HG02973 (cell line): ENCODE measurements at regions not wholly inside any gene's neighbourhood (a gene's known extent, or its start where the extent isn't known, plus 50 kb on each side); places are given as distances from the start of the nearest gene placed in this dataset.

Source experiments
- ATAC-seq: cut with Tn5 transposase; IDR thresholded peaks from one replicate; pipeline ENCODE4 v1.9.1; 2021; ENCODE audit warnings: moderate library complexity; ENCODE audit not compliant: unreplicated experiment

DNA sequence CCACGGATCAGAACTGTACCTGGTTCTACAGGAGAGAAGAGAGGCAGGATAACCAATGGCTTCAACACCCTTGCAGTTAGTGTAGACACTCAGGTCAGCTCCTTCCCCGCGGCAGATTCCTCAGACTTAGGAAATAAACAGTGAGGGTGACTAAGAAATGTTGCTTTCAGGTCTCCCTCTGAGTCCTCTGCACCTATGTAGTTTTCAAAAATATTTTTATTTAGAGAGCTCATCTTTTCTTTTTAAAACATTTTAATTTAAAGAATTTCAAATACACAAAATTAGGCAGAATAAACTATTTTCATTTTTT, 195.2 kb downstream of the KLF12 start:
- ATAC-seq, result no peak

DNA sequence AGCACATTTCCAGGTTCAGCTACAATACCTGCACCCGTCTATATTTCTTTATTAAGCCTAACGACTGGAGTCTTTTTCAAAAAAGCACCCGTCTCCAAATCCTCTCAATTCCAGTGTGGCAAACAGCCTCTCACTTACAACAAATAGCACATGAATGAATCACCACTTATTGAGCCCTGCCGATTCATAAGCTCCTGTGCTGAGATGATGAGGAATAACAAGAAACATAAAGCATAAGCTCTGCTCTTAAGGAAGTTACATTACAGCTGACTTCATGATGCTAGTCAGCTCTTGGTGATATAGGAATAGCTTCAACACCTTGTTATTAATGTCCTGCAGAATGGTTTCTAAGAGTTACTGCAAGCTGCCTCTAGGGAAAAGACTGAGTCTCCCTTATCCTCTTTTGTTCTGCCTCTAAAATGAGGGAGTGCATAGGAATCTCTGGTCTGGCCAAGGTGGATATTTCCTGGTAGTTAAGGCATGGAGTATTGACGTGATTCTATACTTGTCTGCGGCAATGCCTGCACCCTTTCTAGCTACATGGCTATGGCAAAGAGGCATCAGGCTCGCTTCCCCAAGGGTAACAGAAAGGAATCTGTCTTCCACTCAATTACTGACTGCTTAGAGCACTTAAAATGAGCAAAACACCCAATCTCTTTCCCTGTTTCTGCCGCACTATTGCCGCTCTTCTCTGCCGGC, 195.7 kb downstream of the KLF12 start:
- no peak for ATAC-seq

DNA sequence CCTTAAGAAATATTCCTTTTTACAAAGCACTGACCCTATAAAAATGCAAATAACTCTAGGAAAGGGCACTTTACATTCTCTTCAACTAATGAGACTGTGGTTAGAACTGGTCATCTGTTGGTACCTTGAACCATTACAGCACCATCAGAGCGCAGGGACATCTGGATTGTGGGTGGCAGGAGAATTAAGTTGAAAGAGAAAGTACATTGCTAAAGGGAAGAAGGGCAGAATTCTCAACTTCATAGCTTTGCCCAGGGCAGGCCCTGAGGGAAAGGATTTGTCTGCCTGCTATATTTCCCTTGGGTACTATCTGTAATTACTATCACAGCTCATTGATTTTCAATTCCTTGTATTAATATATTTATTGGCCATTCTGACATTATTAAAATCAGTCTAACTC, 196.8 kb downstream of the KLF12 start:
- no peak for ATAC-seq

DNA sequence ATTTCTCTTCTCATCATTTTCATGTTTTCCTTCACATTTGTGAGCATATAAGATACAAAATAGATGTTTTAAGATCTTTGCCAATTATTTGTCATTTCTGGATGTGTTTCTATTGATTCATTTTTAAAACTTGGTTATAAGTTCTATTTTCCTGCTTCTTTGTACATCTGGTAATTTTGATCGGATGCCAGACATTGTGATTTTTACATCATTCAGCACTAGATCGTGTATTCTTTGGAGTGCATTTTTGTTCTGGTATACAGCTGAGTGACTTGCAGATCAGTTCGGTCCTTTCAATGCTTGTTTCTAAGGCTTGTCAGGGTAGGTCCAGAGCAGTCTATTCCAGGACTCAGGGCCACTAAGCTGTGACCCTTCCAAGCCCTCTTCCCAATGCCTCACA, 198.2 kb downstream of the KLF12 start:
- ATAC-seq, result no peak

DNA sequence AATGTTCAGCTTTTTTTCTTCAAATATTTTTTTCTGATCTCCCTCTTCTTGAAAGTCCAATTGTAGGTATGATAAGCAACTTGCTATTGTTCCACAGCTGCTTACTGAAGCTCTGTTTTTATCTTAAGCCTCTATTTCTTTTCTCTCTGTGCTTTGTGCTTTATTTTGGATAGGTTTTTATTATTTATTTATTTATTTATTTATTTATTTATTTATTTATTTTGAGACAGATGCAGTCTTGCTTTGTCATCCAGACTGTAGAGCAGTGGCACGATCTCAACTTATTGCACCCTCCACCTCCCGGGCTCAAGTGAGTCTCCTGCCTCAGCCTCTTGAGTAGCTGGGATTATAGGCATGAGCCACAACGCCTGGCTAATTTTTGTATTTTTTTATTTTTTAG, 199.4 kb downstream of the KLF12 start:
- ATAC-seq, result no peak

DNA sequence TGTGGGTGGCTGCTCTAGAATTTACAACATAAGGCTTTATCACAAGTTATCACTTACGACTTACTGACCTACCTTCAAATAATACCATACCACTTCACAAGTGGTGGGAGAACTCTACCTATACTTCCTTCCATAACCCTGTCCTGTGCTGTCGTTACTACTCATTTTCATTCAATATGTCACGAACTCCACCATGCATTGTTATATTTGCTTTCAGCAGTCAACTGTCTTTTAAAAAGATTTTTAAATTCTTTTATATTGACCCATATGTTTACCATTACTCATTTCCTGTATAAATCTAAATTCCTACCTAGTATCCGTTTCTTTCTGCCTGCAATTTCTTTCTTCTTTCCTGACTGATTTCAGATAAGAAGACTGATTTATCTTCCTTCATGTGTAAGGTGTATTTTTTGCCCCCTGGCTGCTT, 200.0 kb downstream of the KLF12 start:
- ATAC-seq, result no peak

DNA sequence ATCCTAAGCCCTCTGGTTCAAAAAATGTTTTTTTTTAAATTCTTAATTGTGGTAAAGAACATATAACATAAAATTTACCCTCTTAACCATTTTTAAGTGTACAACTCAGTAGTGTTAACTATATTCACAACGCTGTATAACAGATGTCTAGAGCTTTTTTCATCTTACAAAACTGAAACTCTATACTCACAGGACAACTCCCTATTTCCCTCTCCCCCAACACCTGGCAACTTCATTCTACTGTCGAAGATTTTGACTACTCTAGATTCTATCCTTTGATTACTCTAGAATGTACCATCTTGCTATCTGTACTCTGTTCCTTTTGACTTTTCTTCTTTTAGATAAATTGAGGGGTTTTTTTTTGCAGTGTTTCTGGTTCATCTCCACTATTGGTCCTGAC, 200.4 kb downstream of the KLF12 start:
- ATAC-seq, result no peak

DNA sequence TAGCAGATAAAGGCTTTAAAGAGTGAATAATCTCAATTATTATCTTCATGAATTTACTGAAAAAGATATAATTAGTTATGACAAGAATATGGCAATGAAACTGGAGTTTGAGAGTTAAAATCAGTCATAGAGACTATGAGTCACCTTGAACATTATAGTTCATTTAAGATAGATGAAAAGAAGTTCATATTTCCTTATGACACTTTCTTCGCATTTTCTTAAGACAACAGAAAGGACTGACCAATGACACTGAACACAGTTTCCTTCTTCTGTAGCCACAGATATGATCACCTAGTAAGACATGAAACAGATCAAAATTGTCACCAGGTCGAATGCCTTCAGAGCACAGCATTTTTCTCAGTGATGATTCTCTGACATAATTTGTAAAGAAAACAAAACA, 202.1 kb downstream of the KLF12 start:
- no peak for ATAC-seq

DNA sequence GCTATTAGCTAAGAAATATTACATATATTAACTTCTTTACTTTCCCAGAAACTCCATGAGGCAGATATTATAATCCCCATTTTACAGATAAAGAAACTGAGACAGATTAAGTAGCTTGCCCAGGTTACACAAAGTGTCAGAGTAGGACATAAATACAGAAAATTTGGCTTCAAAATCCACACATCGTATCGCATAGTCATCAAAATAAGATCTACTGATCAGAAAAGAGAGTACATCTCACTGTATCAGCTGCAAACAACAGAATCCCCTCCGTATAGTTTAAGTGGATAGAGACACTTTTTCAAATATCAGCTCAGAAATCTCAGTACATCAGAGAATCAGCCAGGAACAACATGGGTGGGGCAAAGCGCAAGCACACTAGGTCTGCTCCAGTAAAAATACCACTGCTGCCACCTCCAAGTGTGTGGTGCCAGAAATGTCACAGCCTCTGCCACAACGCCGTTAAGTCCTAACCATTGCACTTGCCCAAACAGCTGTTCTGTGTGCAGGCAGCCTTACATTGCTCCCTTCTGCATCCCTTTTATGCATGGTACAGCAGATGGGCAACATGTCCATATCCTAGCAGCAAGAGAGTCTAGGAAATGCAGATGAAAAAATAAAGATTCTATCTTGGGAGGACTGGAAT, 204.8 kb downstream of the KLF12 start:
- ATAC-seq, result no peak

DNA sequence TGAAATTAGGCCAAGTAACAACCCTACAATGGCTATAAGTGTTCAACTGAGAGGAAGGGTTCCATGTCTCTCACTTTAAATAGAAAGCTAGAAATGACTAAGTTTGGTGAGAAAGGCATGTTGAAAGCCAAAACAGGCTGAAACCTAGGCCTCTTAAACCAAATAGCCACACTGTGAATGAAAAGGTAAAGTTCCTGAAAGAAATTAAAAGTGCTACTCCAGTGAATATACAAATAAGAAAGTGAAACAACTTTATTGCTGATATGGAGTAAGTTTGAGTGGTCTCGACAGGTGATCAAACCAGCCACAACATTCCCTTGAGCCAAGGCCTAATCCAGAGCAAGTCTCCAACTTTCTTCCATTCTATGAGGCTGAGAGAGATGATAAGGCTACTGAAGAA, 209.6 kb downstream of the KLF12 start:
- ATAC-seq, result peak; percentile 95

DNA sequence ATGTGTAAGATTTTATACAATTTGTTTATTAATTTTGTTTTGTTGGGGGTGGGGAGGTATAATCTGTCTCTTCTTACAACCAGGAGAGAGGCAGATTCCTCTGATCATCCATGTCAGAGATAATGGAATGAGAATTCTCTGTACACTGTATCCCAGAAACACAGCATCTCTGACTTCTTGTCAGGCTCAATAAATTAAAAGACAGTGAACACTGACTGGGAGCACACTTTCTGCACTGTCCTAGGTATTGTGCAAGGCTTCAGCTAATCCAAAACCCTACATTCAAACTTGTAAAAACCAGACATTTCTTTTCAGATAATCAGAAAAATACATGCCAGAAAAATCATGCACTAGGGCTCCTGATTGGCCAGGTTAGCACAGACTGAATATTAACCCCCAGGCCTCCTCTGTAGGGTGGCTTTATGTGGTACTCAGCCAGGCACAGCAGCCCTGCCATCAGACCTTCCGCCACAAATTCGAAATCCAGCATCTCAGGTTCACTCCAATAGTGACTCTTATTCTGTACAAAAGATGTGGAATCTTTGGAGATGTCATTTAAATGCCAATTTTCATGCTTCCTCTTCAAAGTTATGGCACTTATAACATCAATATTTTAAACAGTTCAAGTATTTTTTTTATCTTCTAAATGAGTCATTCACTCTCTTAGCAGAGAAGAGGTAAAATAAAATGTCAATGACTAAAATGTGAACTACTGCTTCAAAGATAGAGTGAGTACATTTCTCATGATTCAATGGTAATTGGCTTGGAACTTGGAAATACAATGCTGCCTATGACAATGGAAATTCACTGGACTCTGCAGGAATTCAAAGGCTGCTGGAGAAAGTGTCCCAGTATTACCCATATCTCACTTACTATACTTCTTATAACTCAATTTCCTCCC, 211.5 kb downstream of the KLF12 start:
- ATAC-seq, result no peak

DNA sequence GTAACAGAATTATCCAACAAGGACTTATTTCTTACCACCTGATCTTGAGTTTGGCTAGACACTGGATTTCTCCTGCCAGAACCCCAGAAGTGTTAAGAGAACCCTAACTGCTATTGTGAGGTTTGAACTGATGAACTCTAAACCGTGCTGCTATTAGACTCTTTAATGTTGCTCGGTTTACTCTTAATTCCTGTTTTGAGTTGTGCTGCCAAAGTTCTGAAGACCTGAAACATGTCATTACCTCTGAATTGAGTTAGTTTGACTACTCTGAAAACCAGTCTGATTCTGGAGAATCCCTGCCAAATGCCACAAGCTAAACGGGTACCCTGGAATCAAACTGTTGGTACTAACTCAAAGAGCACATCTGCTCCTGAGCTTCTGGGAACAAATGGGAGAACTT, 215.5 kb downstream of the KLF12 start:
- no peak for ATAC-seq

DNA sequence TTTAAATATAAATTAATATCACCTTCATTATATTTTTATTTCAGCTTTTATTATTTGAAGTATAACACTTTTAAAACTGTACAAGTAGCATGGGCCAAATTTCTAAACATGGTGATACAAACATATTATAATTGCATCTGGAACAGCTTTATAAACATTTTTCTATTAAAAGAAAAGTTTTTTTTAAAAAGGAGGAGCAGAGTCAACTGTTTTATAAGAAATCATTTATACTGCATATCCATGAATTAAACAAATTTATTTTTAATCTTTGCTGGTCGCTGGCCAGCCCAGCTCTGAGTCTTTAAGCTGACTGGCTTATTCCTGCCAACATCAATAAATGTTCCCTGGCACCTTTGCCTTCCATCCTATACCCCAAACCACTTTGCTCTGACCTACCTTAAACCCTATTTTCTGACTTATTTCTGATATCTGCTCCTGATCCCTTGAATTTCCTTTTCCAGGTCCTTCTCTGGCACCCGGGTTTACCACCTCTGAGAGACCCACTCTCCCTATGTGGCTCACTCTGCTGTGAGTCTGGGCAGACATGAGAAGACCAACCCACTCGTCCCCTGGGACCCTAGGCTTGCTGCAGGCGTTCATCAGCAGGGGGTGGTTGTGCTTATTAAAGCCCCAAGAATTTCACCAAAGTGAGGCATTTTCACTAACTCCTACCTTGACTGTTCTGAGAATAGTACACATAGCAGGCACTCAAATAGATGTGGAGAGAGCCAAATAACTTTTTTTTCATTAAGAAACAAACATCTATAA, 220.3 kb downstream of the KLF12 start:
- ATAC-seq, result no peak

DNA sequence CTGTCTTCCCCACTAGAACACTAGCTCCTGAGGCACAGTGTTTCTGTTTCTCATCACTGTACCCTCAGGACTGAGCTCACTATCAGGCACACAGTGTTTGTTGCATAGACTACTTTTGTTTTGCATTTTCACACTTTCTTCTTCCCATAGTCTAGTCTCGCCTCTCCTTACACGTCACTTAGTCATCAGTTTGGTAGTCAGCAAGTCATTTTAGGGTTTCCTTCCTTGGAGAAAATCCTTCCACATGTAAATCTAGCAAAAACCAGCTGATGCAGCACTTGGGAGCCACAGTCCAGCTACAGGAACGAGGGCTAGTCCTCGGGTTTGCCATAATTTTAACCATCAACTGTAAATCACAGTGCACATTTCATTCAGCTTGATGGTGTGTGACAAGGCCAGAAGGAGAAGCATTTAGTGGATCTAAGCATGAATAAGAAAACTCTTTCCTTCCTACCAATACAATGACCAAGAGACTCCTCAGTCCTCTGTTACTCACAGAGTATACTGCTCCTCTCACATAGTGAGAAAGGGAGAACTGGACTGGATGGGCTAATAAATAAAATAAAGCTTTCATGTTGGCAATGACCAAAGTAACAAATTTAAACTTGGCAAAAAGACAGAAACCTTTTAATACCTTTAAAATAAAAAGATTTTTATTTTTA, 221.0 kb downstream of the KLF12 start:
- no peak for ATAC-seq

DNA sequence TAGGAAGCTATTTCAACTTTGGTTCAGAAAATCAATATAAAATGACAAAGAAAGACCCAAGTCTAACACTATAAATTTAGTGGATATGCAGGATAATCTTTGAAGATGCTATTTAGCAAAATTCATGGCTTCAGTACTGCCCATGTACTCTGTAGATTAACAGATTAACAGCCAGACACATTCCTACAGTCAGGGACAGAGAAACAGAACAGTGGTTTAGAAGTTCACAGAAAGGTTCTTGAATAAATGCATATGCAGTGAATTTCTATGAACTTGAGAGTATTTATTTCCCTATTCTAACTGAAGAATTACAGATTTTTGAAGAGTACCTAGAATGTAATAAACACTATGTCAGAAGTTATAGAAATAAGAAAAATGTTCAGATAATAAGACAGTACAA, 222.8 kb downstream of the KLF12 start:
- no peak for ATAC-seq

DNA sequence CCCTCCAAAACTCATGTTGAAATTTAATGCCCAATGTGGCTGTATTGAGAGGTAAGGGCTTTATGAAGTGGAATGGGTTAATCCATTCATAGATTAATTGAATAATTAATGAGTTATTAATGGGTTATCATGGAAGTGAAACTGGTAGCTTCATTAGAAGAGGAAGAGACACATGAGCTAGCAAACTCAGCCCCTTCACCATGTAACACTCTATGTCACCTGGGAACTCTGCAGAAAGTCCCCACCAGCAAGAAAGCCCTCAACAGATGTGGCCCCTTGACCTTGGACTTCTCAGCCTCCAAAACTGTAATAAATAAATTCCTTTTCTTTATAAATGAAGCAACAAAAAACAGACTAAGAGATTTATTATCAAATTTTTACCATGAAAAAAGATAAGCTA, 223.5 kb downstream of the KLF12 start:
- ATAC-seq, result no peak

DNA sequence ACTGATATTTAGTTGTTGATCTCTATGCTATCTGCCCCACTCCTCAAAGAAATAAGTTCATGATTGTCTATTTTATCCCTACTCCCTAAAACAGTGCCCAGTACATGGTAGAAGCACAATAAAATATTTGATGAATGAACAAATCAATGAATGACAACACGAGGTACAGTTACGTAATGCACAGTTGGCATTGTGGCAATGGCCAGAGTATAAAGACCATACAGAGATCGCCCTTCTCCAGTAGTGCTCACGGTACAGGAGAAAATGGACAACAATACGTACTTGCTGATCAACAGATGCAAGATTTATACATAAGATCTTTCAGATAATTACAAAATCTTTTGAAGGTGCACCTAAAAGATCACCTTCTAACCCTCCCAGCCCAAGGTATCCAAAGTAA, 225.4 kb downstream of the KLF12 start:
- no peak for ATAC-seq

DNA sequence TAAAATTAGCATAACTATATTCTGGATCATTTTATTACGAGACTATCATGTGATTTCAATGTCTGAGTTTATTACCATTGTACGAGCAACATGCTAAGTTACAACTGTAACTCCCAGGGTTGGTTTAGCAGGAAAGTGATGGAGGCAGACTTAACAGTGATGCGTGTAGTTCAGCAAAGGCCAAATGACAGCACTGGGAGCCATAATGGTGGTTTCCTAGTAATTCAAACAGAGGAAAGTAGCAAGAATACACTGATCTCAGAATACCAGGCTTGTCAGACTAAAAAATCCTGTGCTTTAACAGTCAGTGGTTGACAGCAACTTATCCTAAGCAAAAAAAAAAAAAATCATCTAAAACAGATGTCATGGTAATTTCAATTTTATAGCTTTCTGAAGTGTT, 229.6 kb downstream of the KLF12 start:
- no peak for ATAC-seq

DNA sequence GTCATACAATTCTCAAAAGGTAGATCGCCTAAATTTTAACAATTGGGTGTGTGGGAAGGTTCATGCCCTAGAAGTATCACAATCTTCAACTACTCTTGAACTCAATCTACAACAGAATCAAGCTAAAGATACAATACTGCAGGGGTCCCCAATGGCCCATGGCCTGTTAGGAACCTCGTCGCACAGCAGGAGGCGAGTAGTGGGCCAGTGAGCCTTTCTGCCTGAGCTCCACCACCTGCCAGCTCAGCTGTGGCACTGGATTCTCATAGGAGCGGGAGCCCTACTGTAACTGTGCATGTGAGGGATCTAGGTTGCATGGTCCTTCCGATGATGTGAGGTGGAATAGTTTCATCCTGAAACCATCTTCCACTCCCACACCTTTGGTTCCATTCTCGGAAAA, 230.6 kb downstream of the KLF12 start:
- ATAC-seq, result no peak

DNA sequence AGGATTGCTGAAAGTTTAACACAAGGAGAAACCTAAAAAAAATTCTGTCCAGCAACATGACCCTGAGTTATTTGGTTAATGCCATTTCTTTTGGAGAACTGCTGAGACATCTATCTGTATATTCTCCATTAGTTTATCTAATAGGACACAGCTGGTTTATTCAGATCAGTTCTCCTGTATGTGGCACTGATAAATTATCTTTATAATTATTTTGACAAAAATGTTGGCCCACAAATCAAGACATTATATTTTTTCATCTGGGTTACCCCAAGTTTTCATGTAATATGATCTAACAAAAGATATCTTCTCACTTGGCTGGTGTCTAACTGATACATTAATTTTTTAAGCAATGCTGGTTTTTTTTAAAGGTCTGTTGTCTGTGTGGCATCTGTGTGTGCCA, 231.4 kb downstream of the KLF12 start:
- no peak for ATAC-seq

DNA sequence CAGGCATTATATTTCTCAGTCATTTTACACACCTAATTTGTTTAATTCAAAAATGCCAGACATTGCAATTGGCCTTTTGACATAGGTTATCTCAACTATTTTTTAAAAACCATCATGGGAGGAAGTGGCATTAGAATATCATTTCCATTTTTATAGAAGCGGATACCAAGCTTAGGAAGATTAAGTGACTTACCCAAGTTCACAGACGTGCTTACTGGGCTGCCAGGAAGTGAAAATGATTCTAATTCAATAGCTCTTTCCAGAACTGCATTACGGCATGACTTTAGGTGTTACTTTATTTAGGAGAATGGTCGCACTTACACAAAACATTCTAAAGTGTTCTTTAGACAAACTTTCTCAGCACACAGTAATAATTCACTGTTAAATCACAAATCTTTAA, 231.9 kb downstream of the KLF12 start:
- no peak for ATAC-seq
